CD14-positive monocyte (primary cell): ENCODE measurements at regions not wholly inside any gene's neighbourhood (a gene's known extent, or its start where the extent isn't known, plus 50 kb on each side); places are given as distances from the start of the nearest gene placed in this dataset.

Source experiments
- DNase-seq, 3 donors: peaks; one replicate each; pipeline ENCODE4 v3.0.0-alpha.2; 2011 to 2022
- H2AFZ ChIP-seq: 2 replicates; pipeline ENCODE4 v1.6.0; 2012; ENCODE audit warnings: mild to moderate bottlenecking, low read depth, low read length, inconsistent platforms; ENCODE audit not compliant: insufficient read depth, poor library complexity, severe bottlenecking
- H3K27ac ChIP-seq, 2 donors: 1 replicate in 1 of 2; 2 replicates in 1 of 2; pipeline ENCODE4 v1.5.1; 2012 to 2013; ENCODE audit warnings: low read length in 2 of 2, control low read depth in 1 of 2, inconsistent platforms in 1 of 2, low read depth in 1 of 2, mild to moderate bottlenecking in 1 of 2
- H3K27me3 ChIP-seq, 2 donors: one replicate each; pipeline versions ENCODE4 v1.6.0 to v1.6.1; 2011 to 2013; ENCODE audit warnings: low read length in 2 of 2; ENCODE audit not compliant: control insufficient read depth in 2 of 2, insufficient read depth in 2 of 2
- H3K36me3 ChIP-seq, 2 donors: replicated peaks in 1 of 2; 1 replicate in 1 of 2; 2 replicates in 1 of 2; pipeline versions ENCODE4 v1.5.1 to v1.6.1; 2012 to 2013; ENCODE audit warnings: low read length in 2 of 2, control low read depth in 1 of 2, inconsistent platforms in 1 of 2, mild to moderate bottlenecking in 1 of 2; ENCODE audit not compliant: insufficient read depth in 2 of 2, control insufficient read depth in 1 of 2
- H3K4me1 ChIP-seq, 2 donors: 1 replicate in 1 of 2; 2 replicates in 1 of 2; pipeline versions ENCODE4 v1.5.1 to v1.6.1; 2012 to 2013; ENCODE audit warnings: low read length in 2 of 2, control low read depth in 1 of 2, inconsistent platforms in 1 of 2, mild to moderate bottlenecking in 1 of 2, moderate library complexity in 1 of 2; ENCODE audit not compliant: insufficient read depth in 2 of 2, control insufficient read depth in 1 of 2
- H3K4me2 ChIP-seq: replicated peaks from 2 replicates; pipeline ENCODE3; 2012; ENCODE audit warnings: low read length, moderate library complexity, mild to moderate bottlenecking; ENCODE audit not compliant: poor library complexity, severe bottlenecking; ENCODE audit errors: extremely low read depth
- H3K4me3 ChIP-seq, 3 experiments: fragments of 200-600 bp in 1 of 3; sonication (generic) in 1 of 3; replicated peaks in 1 of 3; 1 replicate in 2 of 3; 2 replicates in 1 of 3; pipeline ENCODE4 v1.5.1; 2011 to 2013; ENCODE audit warnings: low read length in 3 of 3, mild to moderate bottlenecking in 3 of 3, control low read depth in 2 of 3, low read depth in 2 of 3, inconsistent platforms in 1 of 3, moderate library complexity in 1 of 3
- H3K79me2 ChIP-seq: 2 replicates; pipeline ENCODE4 v1.6.0; 2012; ENCODE audit warnings: mild to moderate bottlenecking, control low read depth, inconsistent platforms, low read length, moderate library complexity; ENCODE audit not compliant: insufficient read depth
- H3K9ac ChIP-seq: 2 replicates; pipeline ENCODE4 v1.6.0; 2017; ENCODE audit warnings: low read length, mild to moderate bottlenecking; ENCODE audit not compliant: insufficient read depth, poor library complexity, severe bottlenecking
- H3K9me3 ChIP-seq, 2 donors: replicated peaks in 1 of 2; 1 replicate in 1 of 2; 2 replicates in 1 of 2; pipeline versions ENCODE4 v1.5.1 to v1.6.1; 2012 to 2013; ENCODE audit warnings: low read length in 2 of 2, control low read depth in 1 of 2; ENCODE audit not compliant: control insufficient read depth in 1 of 2, insufficient read depth in 1 of 2
- H4K20me1 ChIP-seq: 2 replicates; pipeline ENCODE4 v1.6.0; 2012; ENCODE audit warnings: mild to moderate bottlenecking, low read length, control low read depth, moderate library complexity; ENCODE audit not compliant: insufficient read depth
- H3K27ac Mint-ChIP-seq, 7 donors: one replicate each; pipeline ENCODE4 v1.8.0; 2020; ENCODE audit warnings: mild to moderate bottlenecking in 7 of 7, mixed read lengths in 7 of 7, moderate library complexity in 6 of 7, inconsistent platforms in 2 of 7
- H3K27me3 Mint-ChIP-seq, 3 donors: one replicate each; pipeline ENCODE4 v1.8.0; 2021 to 2022; ENCODE audit warnings: low read depth in 3 of 3, mild to moderate bottlenecking in 3 of 3, mixed read lengths in 3 of 3, moderate library complexity in 3 of 3, inconsistent platforms in 1 of 3
- H3K36me3 Mint-ChIP-seq, 2 donors: one replicate each; pipeline ENCODE4 v1.8.0; 2020; ENCODE audit warnings: mixed read lengths in 2 of 2, inconsistent platforms in 1 of 2, mild to moderate bottlenecking in 1 of 2
- H3K4me1 Mint-ChIP-seq: one replicate; pipeline ENCODE4 v1.8.0; 2020; ENCODE audit warnings: mild to moderate bottlenecking, mixed read lengths
- H3K4me3 Mint-ChIP-seq, 2 donors: one replicate each; pipeline ENCODE4 v1.8.0; 2020; ENCODE audit warnings: mild to moderate bottlenecking in 2 of 2, mixed read lengths in 2 of 2, moderate library complexity in 1 of 2
- H3K9me3 Mint-ChIP-seq, 7 donors: one replicate each; pipeline ENCODE4 v1.8.0; 2020 to 2022; ENCODE audit warnings: mixed read lengths in 7 of 7, mild to moderate bottlenecking in 6 of 7, moderate library complexity in 6 of 7, inconsistent platforms in 2 of 7
- WGBS: methylation state at CpG from one replicate; pipeline ENCODE4 v1.1.5; 2013; ENCODE audit warnings: missing lambda C conversion rate; ENCODE audit not compliant: insufficient coverage; 5-methylcytosine and 5-hydroxymethylcytosine counted together
- intact Hi-C, 2 donors: fragments of 100-400 bp; cut with micrococcal nuclease; formaldehyde crosslinking; loops; one replicate each; pipeline versions ENCODE4 v1.15.0 to v1.15.1; 2023
- TF ChIP-seq, protein P1 (sequence below): fragments of 200-600 bp; IDR thresholded peaks from one replicate; pipeline ENCODE4 v1.8.0; 2022; ENCODE audit warnings: antibody characterized with exemption, mild to moderate bottlenecking

DNA sequence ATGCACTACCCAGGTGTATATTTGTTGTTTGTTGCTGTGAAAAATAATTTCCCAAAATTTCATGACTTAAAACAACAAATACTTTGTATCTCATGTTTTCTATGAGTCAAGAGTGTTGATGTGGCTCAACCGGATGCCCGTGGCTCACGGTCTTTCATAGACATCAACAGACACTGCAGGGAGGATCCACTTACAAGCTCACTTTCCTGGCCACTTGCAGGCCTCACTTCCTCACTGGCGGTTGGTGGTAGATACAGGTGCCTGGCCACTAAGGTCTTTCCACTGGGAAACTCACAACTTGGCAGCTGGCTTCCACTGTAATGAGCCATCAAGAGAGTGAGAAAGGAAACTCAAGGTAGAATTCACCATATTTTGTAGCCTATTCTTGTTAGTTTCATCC, 662.9 kb downstream of the IRS1 start:
- Mint-ChIP-seq H3K27me3 (peaks cover 0 to 2% (median 0%) of the 10 kb centered on the region in 3 donors), H3K4me1 (peaks cover 65% of the 10 kb centered on the region), H3K9me3 (peaks cover 0 to 5% (median 0%) of the 10 kb centered on the region in 7 donors), H3K36me3 (peaks cover 0 to 6% of the 10 kb centered on the region in 2 donors), H3K4me3 (no peak overlapping the region), H3K27ac (peak overlapping the region; percentile 90 to 98 (median 96))
- Histone ChIP-seq H3K36me3 (no peaks in the 10 kb centered on the region), H3K27ac (peak overlapping the region; percentile 96 to 97), H4K20me1 (no peaks in the 10 kb centered on the region), H3K4me2 (peak overlapping the region; percentile 41), H3K9me3 (no peaks in the 10 kb centered on the region), H3K4me3 (peak overlapping the region in 1 of 3 experiments; percentile 33), H3K4me1 (peaks cover 58 to 76% of the 10 kb centered on the region in 2 donors), H2AFZ (no peak overlapping the region), H3K9ac (peak overlapping the region; percentile 63), H3K79me2 (no peaks in the 10 kb centered on the region), H3K27me3 (no peaks in the 10 kb centered on the region)
- DNase-seq: peak; percentile 87 to 93 (median 92)
- WGBS: no CpG with 5 or more reads among the region's 4 CpGs
- intact Hi-C loops: loop anchor here (5.0 to 10.0 kb wide), 4 partner anchors 102 to 288 kb away; no protein-coding TSS in a partner anchor
- TF ChIP-seq, protein P1, sequence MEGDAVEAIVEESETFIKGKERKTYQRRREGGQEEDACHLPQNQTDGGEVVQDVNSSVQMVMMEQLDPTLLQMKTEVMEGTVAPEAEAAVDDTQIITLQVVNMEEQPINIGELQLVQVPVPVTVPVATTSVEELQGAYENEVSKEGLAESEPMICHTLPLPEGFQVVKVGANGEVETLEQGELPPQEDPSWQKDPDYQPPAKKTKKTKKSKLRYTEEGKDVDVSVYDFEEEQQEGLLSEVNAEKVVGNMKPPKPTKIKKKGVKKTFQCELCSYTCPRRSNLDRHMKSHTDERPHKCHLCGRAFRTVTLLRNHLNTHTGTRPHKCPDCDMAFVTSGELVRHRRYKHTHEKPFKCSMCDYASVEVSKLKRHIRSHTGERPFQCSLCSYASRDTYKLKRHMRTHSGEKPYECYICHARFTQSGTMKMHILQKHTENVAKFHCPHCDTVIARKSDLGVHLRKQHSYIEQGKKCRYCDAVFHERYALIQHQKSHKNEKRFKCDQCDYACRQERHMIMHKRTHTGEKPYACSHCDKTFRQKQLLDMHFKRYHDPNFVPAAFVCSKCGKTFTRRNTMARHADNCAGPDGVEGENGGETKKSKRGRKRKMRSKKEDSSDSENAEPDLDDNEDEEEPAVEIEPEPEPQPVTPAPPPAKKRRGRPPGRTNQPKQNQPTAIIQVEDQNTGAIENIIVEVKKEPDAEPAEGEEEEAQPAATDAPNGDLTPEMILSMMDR: no peak

DNA sequence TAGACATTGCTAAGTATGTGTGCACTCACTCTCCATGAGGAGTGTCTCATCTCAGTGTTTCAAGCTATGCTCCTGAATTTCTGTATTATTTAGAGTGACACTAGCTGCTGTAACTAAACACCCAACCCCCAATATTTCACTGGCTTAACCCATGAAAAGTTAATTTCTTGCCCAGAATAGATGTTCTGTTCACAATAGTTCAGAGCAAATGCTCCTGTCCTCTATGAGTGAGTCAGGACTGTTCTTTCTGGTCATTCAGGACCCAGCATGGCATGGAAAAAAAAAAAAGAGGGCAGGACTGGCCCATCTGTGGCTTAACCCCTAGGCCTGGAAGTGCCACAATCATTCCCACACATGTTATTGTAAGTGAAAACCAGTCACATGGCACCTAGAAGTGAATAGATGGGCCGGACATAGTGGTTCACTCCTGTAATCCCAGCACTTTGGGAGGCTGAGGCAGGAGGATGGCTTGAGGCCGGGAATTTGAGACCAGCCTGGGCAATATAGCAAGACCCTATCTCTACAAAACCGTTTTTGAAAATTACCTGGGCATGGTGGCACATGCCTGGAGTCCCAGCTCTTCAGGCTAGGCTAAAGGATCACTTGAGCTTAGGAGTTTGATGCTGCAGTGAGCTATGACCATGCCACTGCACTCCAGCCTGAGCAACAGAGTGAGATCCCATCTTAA, 663.6 kb downstream of the IRS1 start:
- Histone ChIP-seq H3K27me3 (no peaks in the 10 kb centered on the region), H3K4me1 (peaks cover 66 to 83% of the 10 kb centered on the region in 2 donors), H3K27ac (peak overlapping the region; percentile 96 to 97), H3K36me3 (no peaks in the 10 kb centered on the region), H3K4me2 (peak overlapping the region; percentile 41), H3K9me3 (no peaks in the 10 kb centered on the region), H3K79me2 (no peaks in the 10 kb centered on the region), H3K4me3 (peak overlapping the region in 1 of 3 experiments; percentile 33), H2AFZ (no peak overlapping the region), H3K9ac (peak overlapping the region; percentile 63), H4K20me1 (no peaks in the 10 kb centered on the region)
- H3K27me3 Mint-ChIP-seq: peaks cover 0 to 2% (median 0%) of the 10 kb centered on the region in 3 donors
- no peak overlapping the region for H3K4me3 Mint-ChIP-seq
- no peak for DNase-seq
- H3K9me3 Mint-ChIP-seq: peaks cover 0 to 5% (median 0%) of the 10 kb centered on the region in 7 donors
- intact Hi-C loops: loop anchor here (5.0 to 10.0 kb wide), 4 partner anchors 101 to 289 kb away; no protein-coding TSS in a partner anchor
- TF ChIP-seq, protein P1: no peak
- peaks cover 0 to 6% of the 10 kb centered on the region in 2 donors for H3K36me3 Mint-ChIP-seq
- H3K27ac Mint-ChIP-seq: peak overlapping the region; percentile 90 to 98 (median 96)
- peaks cover 72% of the 10 kb centered on the region for H3K4me1 Mint-ChIP-seq
- 100% methylated on average over 3 of the region's 3 CpGs for WGBS
